ENCODE measurements at regions not wholly inside any gene's neighbourhood (a gene's known extent, or its start where the extent isn't known, plus 50 kb on each side); places are given as distances from the start of the nearest gene placed in this dataset.

- H3K9me3 ChIP-seq = no peaks in the 10 kb centered on the region
- peak overlapping the region; percentile 32 for H3K27ac ChIP-seq
- no peaks in the 10 kb centered on the region for H3K27me3 ChIP-seq
- no peak for TF ChIP-seq POLR2A (IDR thresholded peaks at IDR 0.05)
- peak in 1 of 2 donors; percentile 49 for TF ChIP-seq POLR2AphosphoS5 (IDR thresholded peaks at IDR 0.05; ENCODE audit: insufficient read depth in 1 of 2, low read depth in 1 of 2)
- TF ChIP-seq, protein P1, sequence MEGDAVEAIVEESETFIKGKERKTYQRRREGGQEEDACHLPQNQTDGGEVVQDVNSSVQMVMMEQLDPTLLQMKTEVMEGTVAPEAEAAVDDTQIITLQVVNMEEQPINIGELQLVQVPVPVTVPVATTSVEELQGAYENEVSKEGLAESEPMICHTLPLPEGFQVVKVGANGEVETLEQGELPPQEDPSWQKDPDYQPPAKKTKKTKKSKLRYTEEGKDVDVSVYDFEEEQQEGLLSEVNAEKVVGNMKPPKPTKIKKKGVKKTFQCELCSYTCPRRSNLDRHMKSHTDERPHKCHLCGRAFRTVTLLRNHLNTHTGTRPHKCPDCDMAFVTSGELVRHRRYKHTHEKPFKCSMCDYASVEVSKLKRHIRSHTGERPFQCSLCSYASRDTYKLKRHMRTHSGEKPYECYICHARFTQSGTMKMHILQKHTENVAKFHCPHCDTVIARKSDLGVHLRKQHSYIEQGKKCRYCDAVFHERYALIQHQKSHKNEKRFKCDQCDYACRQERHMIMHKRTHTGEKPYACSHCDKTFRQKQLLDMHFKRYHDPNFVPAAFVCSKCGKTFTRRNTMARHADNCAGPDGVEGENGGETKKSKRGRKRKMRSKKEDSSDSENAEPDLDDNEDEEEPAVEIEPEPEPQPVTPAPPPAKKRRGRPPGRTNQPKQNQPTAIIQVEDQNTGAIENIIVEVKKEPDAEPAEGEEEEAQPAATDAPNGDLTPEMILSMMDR (IDR thresholded peaks at IDR 0.05) = no peak
- H3K36me3 ChIP-seq = no peaks in the 10 kb centered on the region
- H3K4me3 ChIP-seq = peak overlapping the region in 1 of 2 donors; percentile 5
- DNase-seq (ENCODE audit: extremely low spot score in 2 of 2) = no peak
- intact Hi-C loops (cut with DNase I) = no loop called here
- peaks cover 26% of the 10 kb centered on the region for H3K4me1 ChIP-seq
Measured at GRCh38 chr4:140243278-140243753, 89.3 kb upstream of the MAML3 start.

DNA sequence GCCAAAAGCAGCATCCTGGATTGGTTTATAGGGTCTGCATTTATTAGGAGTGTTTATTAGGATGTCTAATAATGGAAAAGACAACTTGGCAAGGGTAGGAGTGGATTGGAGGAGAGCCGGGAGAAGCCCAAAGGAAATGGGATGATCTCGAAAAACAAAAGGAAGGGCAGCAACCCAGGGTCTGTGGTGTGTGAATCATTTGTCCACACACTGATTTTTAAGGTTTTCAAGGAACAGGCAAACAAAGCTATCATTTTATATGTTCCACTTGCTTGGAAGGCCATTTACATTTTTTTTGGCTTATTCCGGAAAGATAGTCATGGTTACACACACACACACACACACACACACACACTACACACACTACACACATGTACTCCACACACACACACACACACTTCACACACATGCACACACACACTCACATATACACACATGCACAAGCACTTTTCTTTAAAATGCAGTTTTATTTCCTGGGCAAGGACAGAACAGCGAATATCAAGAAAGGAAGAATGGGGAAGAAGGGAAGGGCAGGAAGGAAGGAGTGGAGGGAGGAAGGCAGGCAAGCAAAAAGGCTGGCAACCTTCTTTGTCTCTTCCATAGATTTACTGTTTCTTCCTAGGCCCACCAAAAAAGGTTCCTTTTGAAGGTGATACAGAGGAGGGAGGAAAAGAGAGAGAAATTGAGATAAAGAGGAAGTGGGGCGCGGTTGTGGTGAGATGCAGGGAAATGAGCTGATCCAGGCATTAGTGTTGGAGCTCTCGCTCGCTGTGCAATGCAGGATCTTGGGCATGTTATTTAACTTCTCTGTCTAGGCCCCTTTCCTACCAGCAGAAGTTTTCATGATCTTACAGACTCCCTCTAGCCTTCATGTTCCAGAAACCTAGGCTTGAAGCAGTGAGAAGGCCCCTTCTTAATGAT, 88.6 kb upstream of the MAML3 start:
- intact Hi-C loops (cut with DNase I) = no loop called here
- H3K36me3 ChIP-seq = no peaks in the 10 kb centered on the region
- TF ChIP-seq, protein P1 (IDR thresholded peaks at IDR 0.05) = no peak
- no peak for TF ChIP-seq POLR2A (IDR thresholded peaks at IDR 0.05)
- TF ChIP-seq POLR2AphosphoS5 (IDR thresholded peaks at IDR 0.05; ENCODE audit: insufficient read depth in 1 of 2, low read depth in 1 of 2) = no peak
- peaks cover 33% of the 10 kb centered on the region for H3K4me1 ChIP-seq
- no peaks in the 10 kb centered on the region for H3K9me3 ChIP-seq
- DNase-seq (ENCODE audit: extremely low spot score in 2 of 2) = no peak
- peak overlapping the region in 1 of 2 donors; percentile 5 for H3K4me3 ChIP-seq
- no peak overlapping the region for H3K27ac ChIP-seq
- H3K27me3 ChIP-seq = no peaks in the 10 kb centered on the region

- Histone ChIP-seq H3K27me3 (no peaks in the 10 kb centered on the region), H3K4me3 (no peak overlapping the region), H3K9me3 (no peaks in the 10 kb centered on the region), H3K36me3 (no peaks in the 10 kb centered on the region), H3K4me1 (peaks cover 46% of the 10 kb centered on the region), H3K27ac (no peak overlapping the region)
- TF ChIP-seq POLR2A (IDR thresholded peaks at IDR 0.05) (no peak), POLR2AphosphoS5 (IDR thresholded peaks at IDR 0.05; ENCODE audit: insufficient read depth in 1 of 2, low read depth in 1 of 2) (no peak)
- TF ChIP-seq, protein P1 (IDR thresholded peaks at IDR 0.05) = no peak
- DNase-seq (ENCODE audit: extremely low spot score in 2 of 2) = no peak
- intact Hi-C loops (cut with DNase I) = no loop called here
Measured at GRCh38 chr4:140240237-140240636, 86.3 kb upstream of the MAML3 start.

DNA sequence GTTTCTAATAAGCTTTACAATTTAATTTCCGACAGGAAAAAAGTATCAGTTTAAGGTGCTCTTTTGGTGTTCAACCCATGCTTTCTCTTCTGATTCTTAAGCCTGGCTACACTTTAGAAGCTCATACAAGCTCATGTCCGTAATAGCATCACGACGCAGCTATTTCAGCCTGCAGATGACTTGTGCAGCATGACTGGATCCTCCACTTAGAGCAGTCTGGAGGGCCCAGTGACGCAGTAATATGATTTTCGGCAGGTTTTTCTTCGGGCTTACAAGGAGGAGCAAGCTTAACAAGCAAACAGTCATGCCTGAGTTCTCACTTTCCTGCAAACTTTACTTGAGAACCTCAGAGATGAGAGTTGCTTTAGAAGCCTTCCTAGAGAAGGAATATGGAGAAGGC, 85.3 kb upstream of the MAML3 start:
- Histone ChIP-seq H3K36me3 (no peaks in the 10 kb centered on the region), H3K27ac (peak overlapping the region; percentile 81), H3K27me3 (no peaks in the 10 kb centered on the region), H3K9me3 (no peaks in the 10 kb centered on the region), H3K4me1 (peaks cover 46% of the 10 kb centered on the region), H3K4me3 (no peak overlapping the region)
- TF ChIP-seq, protein P1 (IDR thresholded peaks at IDR 0.05) = no peak
- TF ChIP-seq POLR2A (IDR thresholded peaks at IDR 0.05) (no peak), POLR2AphosphoS5 (IDR thresholded peaks at IDR 0.05; ENCODE audit: insufficient read depth in 1 of 2, low read depth in 1 of 2) (no peak)
- intact Hi-C loops (cut with DNase I) = no loop called here
- no peak for DNase-seq (ENCODE audit: extremely low spot score in 2 of 2)

Data from vagina (tissue), 2 donors.